Astrocyte (in vitro differentiated cells and primary cell): ENCODE measurements at regions not wholly inside any gene's neighbourhood (a gene's known extent, or its start where the extent isn't known, plus 50 kb on each side); places are given as distances from the start of the nearest gene placed in this dataset.

Experiments
- DNase-seq: peaks from one replicate; pipeline ENCODE4 v3.0.0-alpha.2; 2010; ENCODE audit warnings: low read depth
- FAIRE-seq: peaks from 2 replicates; lab custom pipeline; 2011; peaks lifted over from hg19 to GRCh38; lab: Jason Lieb, UNC
- H2AFZ ChIP-seq: 2 replicates; pipeline ENCODE4 v1.6.0; 2012; ENCODE audit warnings: low read depth, low read length, inconsistent platforms
- H3K27ac ChIP-seq: 2 replicates; pipeline ENCODE4 v1.5.1; 2011; ENCODE audit warnings: low read depth, low read length, inconsistent platforms
- H3K27me3 ChIP-seq: 2 replicates; pipeline ENCODE4 v1.6.0; 2011; ENCODE audit warnings: low read length, inconsistent platforms; ENCODE audit not compliant: insufficient read depth
- H3K36me3 ChIP-seq: 2 replicates; pipeline ENCODE4 v1.5.1; 2011; ENCODE audit warnings: low read length, inconsistent platforms; ENCODE audit not compliant: insufficient read depth
- H3K4me1 ChIP-seq: 2 replicates; pipeline ENCODE4 v1.5.1; 2011; ENCODE audit warnings: low read length, inconsistent platforms; ENCODE audit not compliant: insufficient read depth
- H3K4me2 ChIP-seq: 2 replicates; pipeline ENCODE4 v1.6.0; 2012; ENCODE audit warnings: low read length, inconsistent platforms
- H3K4me3 ChIP-seq: 2 replicates; pipeline ENCODE4 v1.5.1; 2011; ENCODE audit warnings: low read depth, mild to moderate bottlenecking, low read length, inconsistent platforms; ENCODE audit not compliant: insufficient read depth
- H3K79me2 ChIP-seq: 2 replicates; pipeline ENCODE4 v1.6.0; 2012; ENCODE audit warnings: mild to moderate bottlenecking, low read length, inconsistent platforms; ENCODE audit not compliant: insufficient read depth
- H3K9ac ChIP-seq: 2 replicates; pipeline ENCODE4 v1.6.0; 2012; ENCODE audit warnings: mild to moderate bottlenecking, low read length, inconsistent platforms
- H3K9me3 ChIP-seq: 2 replicates; pipeline ENCODE4 v1.5.1; 2012; ENCODE audit warnings: low read depth, mild to moderate bottlenecking, low read length, inconsistent platforms; ENCODE audit not compliant: insufficient read depth
- H4K20me1 ChIP-seq: 2 replicates; pipeline ENCODE4 v1.6.0; 2012; ENCODE audit warnings: low read length, inconsistent platforms; ENCODE audit not compliant: insufficient read depth
- H3K27ac Mint-ChIP-seq: one replicate; pipeline ENCODE4 v1.8.0; 2021; ENCODE audit warnings: mild to moderate bottlenecking, mixed read lengths; ENCODE audit not compliant: unreplicated experiment
- H3K27me3 Mint-ChIP-seq: one replicate; pipeline ENCODE4 v1.8.0; 2021; ENCODE audit warnings: low read depth, mixed read lengths; ENCODE audit not compliant: unreplicated experiment
- H3K36me3 Mint-ChIP-seq: one replicate; pipeline ENCODE4 v1.8.0; 2021; ENCODE audit warnings: low read depth, mixed read lengths; ENCODE audit not compliant: unreplicated experiment
- H3K4me1 Mint-ChIP-seq: one replicate; pipeline ENCODE4 v1.8.0; 2021; ENCODE audit warnings: low read depth, mixed read lengths; ENCODE audit not compliant: unreplicated experiment
- H3K4me3 Mint-ChIP-seq: one replicate; pipeline ENCODE4 v1.8.0; 2021; ENCODE audit warnings: mild to moderate bottlenecking, moderate library complexity, mixed read lengths; ENCODE audit not compliant: unreplicated experiment
- H3K9me3 Mint-ChIP-seq: one replicate; pipeline ENCODE4 v1.8.0; 2021; ENCODE audit warnings: mild to moderate bottlenecking, mixed read lengths; ENCODE audit not compliant: unreplicated experiment
- EZH2 ChIP-seq: IDR thresholded peaks from 2 replicates; pipeline ENCODE4 v1.6.1; 2012; ENCODE audit warnings: mild to moderate bottlenecking, low read length, inconsistent platforms; ENCODE audit not compliant: insufficient read depth
- TF ChIP-seq, protein P1 (sequence below): IDR thresholded peaks from 2 replicates; pipeline ENCODE4 v1.5.1; 2011; ENCODE audit warnings: low read depth, mild to moderate bottlenecking, inconsistent platforms, low read length, moderate library complexity; ENCODE audit not compliant: insufficient read depth

DNA sequence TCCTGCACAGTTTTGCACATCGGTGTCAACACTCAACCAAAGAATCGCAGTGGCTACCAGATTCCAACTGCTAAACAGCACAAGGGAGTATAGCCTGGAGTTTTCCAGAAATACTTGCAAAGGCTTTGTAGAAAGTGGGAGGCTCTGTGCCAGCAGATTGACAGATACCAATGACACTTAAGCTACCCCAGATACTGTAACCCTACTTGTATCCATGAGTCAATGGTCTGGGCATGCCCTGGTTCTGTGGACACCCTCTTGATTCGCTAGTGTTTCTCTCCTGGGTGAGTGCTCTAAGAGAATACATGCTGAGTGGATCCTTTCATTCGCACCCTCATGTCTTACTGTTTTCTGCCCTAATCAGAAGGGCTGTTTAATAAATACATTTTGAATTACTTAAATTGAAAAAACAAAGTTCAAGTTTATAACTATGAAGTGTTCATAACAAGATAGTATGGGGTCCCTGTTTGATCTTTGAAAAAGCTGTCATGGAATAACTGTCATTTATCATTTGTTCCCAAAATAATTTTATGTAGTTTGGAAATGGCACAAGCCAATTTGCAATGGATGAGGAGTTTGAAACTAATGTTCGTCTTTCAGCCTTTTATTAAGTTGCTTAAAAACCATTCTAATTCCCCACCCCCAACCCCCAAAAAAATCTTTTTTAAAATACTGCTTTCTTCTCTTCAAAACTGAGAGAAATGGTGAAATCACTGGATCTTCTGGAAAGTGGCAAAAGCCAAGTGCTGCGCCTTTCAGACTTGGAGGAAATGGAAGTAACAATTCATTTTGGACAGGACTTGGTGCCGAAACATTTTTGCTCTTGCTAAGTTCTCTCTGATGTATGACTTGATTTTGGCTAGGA is 600.5 kb upstream of the TENM4 start:
- Mint-ChIP-seq H3K4me3 (no peak overlapping the region), H3K27me3 (no peaks in the 10 kb centered on the region), H3K4me1 (peaks cover 3% of the 10 kb centered on the region), H3K27ac (no peak overlapping the region), H3K36me3 (no peaks in the 10 kb centered on the region), H3K9me3 (no peaks in the 10 kb centered on the region)
- H4K20me1 ChIP-seq, result no peaks in the 10 kb centered on the region
- H3K4me1 ChIP-seq, result no peaks in the 10 kb centered on the region
- H3K9me3 ChIP-seq, result no peaks in the 10 kb centered on the region
- no peak overlapping the region for H3K27ac ChIP-seq
- H3K9ac ChIP-seq, result no peak overlapping the region
- H2AFZ ChIP-seq, result no peak overlapping the region
- FAIRE-seq (no peak), DNase-seq (no peak)
- H3K79me2 ChIP-seq, result no peaks in the 10 kb centered on the region
- no peak overlapping the region for H3K4me2 ChIP-seq
- no peaks in the 10 kb centered on the region for H3K36me3 ChIP-seq
- no peak overlapping the region for H3K4me3 ChIP-seq
- no peaks in the 10 kb centered on the region for H3K27me3 ChIP-seq
- TF ChIP-seq EZH2, result no peak
- TF ChIP-seq, protein P1, sequence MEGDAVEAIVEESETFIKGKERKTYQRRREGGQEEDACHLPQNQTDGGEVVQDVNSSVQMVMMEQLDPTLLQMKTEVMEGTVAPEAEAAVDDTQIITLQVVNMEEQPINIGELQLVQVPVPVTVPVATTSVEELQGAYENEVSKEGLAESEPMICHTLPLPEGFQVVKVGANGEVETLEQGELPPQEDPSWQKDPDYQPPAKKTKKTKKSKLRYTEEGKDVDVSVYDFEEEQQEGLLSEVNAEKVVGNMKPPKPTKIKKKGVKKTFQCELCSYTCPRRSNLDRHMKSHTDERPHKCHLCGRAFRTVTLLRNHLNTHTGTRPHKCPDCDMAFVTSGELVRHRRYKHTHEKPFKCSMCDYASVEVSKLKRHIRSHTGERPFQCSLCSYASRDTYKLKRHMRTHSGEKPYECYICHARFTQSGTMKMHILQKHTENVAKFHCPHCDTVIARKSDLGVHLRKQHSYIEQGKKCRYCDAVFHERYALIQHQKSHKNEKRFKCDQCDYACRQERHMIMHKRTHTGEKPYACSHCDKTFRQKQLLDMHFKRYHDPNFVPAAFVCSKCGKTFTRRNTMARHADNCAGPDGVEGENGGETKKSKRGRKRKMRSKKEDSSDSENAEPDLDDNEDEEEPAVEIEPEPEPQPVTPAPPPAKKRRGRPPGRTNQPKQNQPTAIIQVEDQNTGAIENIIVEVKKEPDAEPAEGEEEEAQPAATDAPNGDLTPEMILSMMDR, result no peak

DNA sequence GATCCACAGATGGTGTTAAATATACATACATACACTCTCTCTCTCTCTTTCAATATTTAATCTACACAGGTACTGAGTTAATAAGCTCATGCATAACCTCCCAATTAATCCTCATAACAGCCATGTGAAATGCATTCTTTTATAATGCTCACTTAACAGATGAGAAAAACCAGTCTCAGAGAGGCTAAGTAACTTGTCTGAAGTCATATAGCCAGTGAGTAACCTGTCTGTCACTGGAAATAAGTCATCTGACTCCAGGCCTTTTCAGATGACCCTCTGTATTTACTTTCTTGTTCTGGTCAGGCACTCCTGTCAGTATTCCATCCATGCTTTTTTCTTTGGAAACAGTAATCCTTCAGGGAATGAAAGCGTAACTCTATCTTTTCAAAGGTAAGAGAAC is 594.0 kb upstream of the TENM4 start:
- H3K36me3 ChIP-seq, result no peaks in the 10 kb centered on the region
- no peak overlapping the region for H3K27ac ChIP-seq
- no peaks in the 10 kb centered on the region for H3K9me3 ChIP-seq
- H3K4me2 ChIP-seq, result no peak overlapping the region
- no peak overlapping the region for H3K9ac ChIP-seq
- no peak overlapping the region for H3K4me3 ChIP-seq
- H3K36me3 Mint-ChIP-seq, result no peaks in the 10 kb centered on the region
- no peaks in the 10 kb centered on the region for H3K27me3 Mint-ChIP-seq
- no peaks in the 10 kb centered on the region for H3K27me3 ChIP-seq
- FAIRE-seq, result no peak
- no peak for DNase-seq
- no peak overlapping the region for H3K27ac Mint-ChIP-seq
- no peak overlapping the region for H3K4me3 Mint-ChIP-seq
- H3K9me3 Mint-ChIP-seq, result no peaks in the 10 kb centered on the region
- TF ChIP-seq, protein P1, result no peak
- TF ChIP-seq EZH2, result no peak
- peaks cover 8% of the 10 kb centered on the region for H3K4me1 Mint-ChIP-seq
- H2AFZ ChIP-seq, result no peak overlapping the region
- H3K4me1 ChIP-seq, result no peaks in the 10 kb centered on the region
- no peaks in the 10 kb centered on the region for H4K20me1 ChIP-seq
- no peaks in the 10 kb centered on the region for H3K79me2 ChIP-seq

DNA sequence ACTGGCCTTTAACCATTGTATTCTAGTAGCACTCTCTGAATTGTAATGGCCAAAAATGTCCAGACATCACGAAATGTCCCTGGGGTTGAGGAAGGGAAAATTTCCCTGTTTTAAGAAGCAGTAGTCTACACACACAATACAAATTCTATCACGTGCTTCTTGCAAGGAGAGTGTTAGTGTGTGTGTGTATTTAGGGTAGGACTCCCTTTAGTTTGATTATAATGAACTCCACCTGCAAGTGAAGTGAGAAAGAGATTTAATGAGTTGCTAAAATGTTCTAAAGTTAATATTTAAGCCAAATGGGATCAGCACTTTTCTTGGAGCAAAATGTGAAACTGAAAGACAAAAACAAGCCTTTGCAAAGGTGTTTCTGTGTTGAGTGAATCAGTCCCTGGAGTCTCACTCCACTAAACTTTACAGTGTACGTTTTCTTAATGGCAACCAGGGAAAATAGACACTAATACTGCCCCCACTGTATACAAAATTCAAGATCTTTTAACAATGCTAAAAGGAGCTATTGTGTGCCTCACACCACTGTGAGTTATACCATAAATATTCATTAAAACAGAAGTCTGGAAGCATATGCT is 590.3 kb upstream of the TENM4 start:
- TF ChIP-seq, protein P1, result no peak
- no peak for TF ChIP-seq EZH2
- H3K36me3 ChIP-seq, result no peaks in the 10 kb centered on the region
- H3K27me3 Mint-ChIP-seq, result no peaks in the 10 kb centered on the region
- no peak overlapping the region for H3K27ac Mint-ChIP-seq
- FAIRE-seq (no peak), DNase-seq (no peak)
- no peaks in the 10 kb centered on the region for H3K79me2 ChIP-seq
- H3K4me2 ChIP-seq, result no peak overlapping the region
- no peaks in the 10 kb centered on the region for H4K20me1 ChIP-seq
- H3K36me3 Mint-ChIP-seq, result no peaks in the 10 kb centered on the region
- H3K9ac ChIP-seq, result no peak overlapping the region
- no peak overlapping the region for H3K27ac ChIP-seq
- peaks cover 8% of the 10 kb centered on the region for H3K4me1 Mint-ChIP-seq
- H3K27me3 ChIP-seq, result no peaks in the 10 kb centered on the region
- H2AFZ ChIP-seq, result no peak overlapping the region
- H3K9me3 ChIP-seq, result no peaks in the 10 kb centered on the region
- no peak overlapping the region for H3K4me3 ChIP-seq
- no peaks in the 10 kb centered on the region for H3K4me1 ChIP-seq
- H3K9me3 Mint-ChIP-seq, result no peaks in the 10 kb centered on the region
- no peak overlapping the region for H3K4me3 Mint-ChIP-seq
